Tibial nerve (tissue), 4 donors: ENCODE measurements at regions not wholly inside any gene's neighbourhood (a gene's known extent, or its start where the extent isn't known, plus 50 kb on each side); places are given as distances from the start of the nearest gene placed in this dataset.

ENCODE experiments used
- CTCF ChIP-seq, 5 experiments: fragments of 200-600 bp in 3 of 5; fragments of 450-650 bp in 2 of 5; sonication (generic) in 3 of 5; IDR thresholded peaks; one replicate each; pipeline ENCODE4 v1.5.1; 2016 to 2019; ENCODE audit warnings: antibody characterized with exemption in 5 of 5, mild to moderate bottlenecking in 3 of 5, moderate library complexity in 2 of 5
- EP300 ChIP-seq, 2 donors: sonication (generic); formaldehyde crosslinking; IDR thresholded peaks; one replicate each; pipeline ENCODE4 v1.6.1; 2017; ENCODE audit warnings: antibody characterized with exemption in 2 of 2, mild to moderate bottlenecking in 1 of 2

DNA sequence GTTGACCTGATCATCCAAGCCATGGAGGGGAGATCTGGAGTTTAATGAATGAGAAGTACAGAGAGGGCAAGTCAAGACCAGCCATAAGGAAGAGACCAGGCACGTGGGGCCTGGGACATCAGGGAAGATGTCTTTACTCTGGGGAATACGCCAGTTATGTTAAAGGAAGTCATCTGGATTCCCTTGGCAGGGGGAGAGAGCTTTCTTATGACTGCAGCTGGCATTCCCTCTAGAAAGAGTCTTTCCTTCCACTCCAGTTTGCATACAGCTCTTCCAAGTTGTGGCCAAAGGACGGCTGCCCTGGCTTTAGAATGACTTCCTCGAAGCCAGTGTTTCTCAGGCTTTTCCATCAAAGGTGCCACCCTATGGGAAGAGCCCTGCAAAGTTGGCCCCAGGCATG is 93.6 kb upstream of the AGBL1 start:
- TF ChIP-seq EP300 (IDR thresholded peaks at IDR 0.05) (no peak), CTCF (IDR thresholded peaks at IDR 0.05) (no peak)
